ENCODE measurements at regions not wholly inside any gene's neighbourhood (a gene's known extent, or its start where the extent isn't known, plus 50 kb on each side); places are given as distances from the start of the nearest gene placed in this dataset.

DNA sequence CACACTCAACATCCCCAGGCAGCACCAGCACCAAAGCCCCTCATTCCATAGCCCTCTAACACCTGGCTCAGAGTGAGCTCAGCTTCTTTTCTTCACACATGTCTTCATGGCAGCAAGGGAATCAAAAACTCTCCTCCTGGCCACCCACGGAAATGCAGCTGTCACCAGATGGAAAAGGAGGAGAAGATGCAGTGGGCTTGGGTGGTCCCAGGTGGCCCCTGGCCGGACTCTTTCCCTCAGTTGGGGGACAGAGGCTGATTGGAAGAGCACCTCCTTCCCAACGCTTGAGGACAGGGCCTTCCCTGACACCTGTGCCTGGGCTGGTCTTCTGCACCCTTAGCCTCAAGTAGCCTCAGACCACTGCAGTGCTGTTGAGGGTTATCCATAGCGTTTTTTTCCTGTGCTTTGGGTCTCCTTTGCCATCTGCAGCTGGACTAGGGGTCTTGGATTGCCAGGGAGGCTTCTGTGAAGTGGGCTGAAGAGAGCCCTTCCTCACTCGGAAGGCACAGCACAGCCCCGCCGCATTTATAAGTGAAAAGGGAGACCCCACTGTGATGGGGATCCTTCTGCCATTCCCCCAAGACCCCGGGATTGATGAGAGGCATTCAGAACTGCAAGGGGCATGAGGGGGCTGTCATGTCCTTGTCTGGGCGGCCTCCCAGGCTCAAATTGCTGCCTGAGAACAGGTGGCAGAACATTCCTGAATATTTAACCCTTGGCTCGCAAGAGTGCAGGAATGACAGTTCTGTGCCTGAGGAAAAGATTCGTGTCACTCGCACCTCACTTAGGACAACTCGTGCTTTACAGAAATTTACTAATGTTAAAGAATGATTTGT, 200.0 kb downstream of the AUH start:
- no peak for DNase-seq

DNA sequence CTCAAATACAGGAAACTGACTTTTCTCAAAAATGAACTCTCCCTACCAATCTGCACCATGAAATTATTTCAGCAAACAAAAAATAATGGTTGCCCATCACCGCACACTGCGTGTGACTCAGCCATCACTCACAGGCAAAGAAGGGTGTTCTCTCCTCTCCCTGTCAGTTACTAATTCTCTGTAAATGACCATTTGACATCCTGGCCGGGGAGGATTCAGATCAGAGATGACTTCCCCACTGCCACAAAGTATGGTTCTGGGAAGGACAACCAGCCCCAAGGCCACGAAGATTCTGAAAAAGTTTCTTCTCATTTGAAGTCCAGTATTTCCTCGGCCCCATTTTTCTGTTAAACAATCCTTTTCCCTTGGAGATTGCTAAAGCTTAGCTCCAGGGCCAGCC, 199.4 kb downstream of the AUH start:
- DNase-seq: no peak

DNA sequence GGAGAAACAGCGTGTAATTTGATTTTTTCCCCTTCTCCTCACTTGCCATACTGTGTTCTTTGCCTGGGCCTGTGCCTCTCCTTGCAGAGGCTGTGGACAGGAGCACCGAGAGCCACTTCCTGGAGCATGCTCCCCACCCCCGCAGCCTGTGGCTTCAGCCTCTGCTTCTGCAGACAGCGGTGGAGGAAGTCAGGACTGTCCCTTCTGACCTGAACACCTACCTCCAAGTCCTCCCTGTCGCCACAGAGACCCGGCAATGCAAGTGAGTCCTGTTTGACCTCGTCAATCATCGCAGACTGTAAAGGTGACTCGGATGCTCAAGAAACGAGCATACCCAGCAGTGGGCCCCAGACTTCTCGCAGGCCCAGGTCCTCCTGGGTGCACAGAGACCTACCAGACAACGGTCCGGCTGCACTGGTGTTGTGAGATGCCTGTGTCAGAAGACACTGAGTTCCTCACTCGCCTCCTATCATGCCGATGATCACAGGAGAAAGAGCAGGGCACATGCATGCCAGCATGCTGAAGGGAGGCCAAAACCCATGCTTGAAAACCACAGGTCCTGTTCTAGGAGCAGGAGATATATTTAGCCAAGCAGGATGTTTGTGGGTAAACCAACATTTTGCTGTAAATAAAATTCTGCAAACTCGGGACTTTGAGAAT, 198.8 kb downstream of the AUH start:
- no peak for DNase-seq

DNA sequence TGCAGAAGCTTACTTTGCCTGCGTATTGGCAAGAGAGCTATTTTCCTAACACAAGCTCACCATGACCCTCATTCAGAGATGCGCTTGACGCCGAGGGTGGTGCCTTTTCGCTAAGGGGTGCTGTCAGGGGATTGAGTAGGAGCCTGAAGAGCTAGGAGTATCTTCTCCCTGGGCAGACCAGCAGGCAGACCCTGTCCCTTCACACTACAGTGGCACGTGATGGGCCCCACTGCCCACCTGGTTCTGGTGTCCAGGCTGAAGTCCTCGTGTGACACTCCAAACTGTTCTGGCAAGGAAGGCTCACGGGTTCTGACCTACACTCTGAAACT, 198.3 kb downstream of the AUH start:
- DNase-seq: no peak

DNA sequence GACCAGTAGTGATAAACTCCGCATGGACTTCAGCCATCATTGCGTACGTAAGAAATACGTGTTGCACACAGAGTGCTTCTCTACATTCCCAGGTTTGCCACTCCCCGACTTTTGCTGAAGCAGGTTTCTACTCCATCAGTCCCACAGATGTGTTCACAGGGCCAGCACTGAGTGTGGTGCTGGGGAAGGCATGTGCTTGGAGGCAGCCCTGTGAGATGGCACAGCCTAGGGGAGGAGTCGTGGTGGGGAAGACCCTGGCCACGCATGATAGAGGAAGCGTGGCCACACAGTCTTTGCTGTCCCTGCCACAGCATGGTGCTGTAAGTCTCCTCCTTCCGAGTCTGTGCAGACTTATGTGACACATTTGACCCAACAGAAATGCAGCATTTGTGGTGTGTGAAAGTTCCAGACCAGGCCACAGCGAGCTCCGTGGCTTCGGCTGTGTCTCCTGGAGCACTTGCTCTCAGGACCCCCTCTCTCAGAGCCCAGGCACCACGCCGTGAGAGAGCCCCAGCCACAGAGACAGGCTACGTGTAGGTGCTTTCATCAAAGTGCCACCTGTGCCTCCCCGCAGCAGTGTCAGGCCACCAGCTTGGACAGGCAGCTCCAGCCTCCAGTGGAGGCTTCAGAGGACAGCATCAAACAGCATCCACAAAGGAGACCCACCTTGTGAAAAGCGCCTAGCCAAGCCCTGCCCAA, 197.8 kb downstream of the AUH start:
- DNase-seq: no peak

All from stimulated activated CD4-positive, alpha-beta T cell treated with anti-CD3 and anti-CD28 coated beads, Interleukin-12 subunit alpha, Interleukin-12 subunit beta, amount 100 ng/mL, for 4 hours (primary cell).